Liver (tissue), 3 donors: ENCODE measurements at regions not wholly inside any gene's neighbourhood (a gene's known extent, or its start where the extent isn't known, plus 50 kb on each side); places are given as distances from the start of the nearest gene placed in this dataset.
A peak's percentile ranks its signal among the peaks of the same experiment; 100 is the strongest.

Source experiments
- EGR1 ChIP-seq, 2 donors: IDR thresholded peaks; 2 replicates each; pipeline ENCODE4 v1.6.1; 2016 to 2018; ENCODE audit warnings: antibody characterized with exemption in 2 of 2, low read depth in 2 of 2
- FOXA1 ChIP-seq: IDR thresholded peaks from 2 replicates; pipeline ENCODE4 v1.6.1; 2016; ENCODE audit warnings: antibody characterized with exemption
- GABPA ChIP-seq, 2 donors: IDR thresholded peaks in 1 of 2; conservative IDR thresholded peaks in 1 of 2; 2 replicates each; pipeline ENCODE4 v1.6.1; 2016; ENCODE audit warnings: antibody characterized with exemption in 2 of 2, mild to moderate bottlenecking in 1 of 2, moderate library complexity in 1 of 2
- HNF4A ChIP-seq, 2 donors: conservative IDR thresholded peaks; 2 replicates each; pipeline ENCODE4 v1.6.1; 2016; ENCODE audit warnings: antibody characterized with exemption in 2 of 2, mild to moderate bottlenecking in 2 of 2
- JUND ChIP-seq, 2 donors: IDR thresholded peaks; 2 replicates each; pipeline ENCODE4 v1.6.1; 2016; ENCODE audit warnings: antibody characterized with exemption in 2 of 2
- NR2F2 ChIP-seq: IDR thresholded peaks from 2 replicates; pipeline ENCODE4 v1.6.1; 2016; ENCODE audit warnings: antibody characterized with exemption
- REST ChIP-seq: IDR thresholded peaks from 2 replicates; pipeline ENCODE4 v1.6.1; 2016; ENCODE audit warnings: antibody characterized with exemption, mild to moderate bottlenecking
- RXRA ChIP-seq, 2 donors: IDR thresholded peaks; 2 replicates each; pipeline ENCODE4 v1.6.1; 2017 to 2018; ENCODE audit warnings: antibody characterized with exemption in 2 of 2, mild to moderate bottlenecking in 1 of 2
- SP1 ChIP-seq: IDR thresholded peaks from 2 replicates; pipeline ENCODE4 v1.6.1; 2018; ENCODE audit warnings: antibody characterized with exemption, mild to moderate bottlenecking
- TAF1 ChIP-seq: conservative IDR thresholded peaks from 2 replicates; pipeline ENCODE4 v1.6.1; 2016; ENCODE audit warnings: antibody characterized with exemption, mild to moderate bottlenecking
- YY1 ChIP-seq: IDR thresholded peaks from 2 replicates; pipeline ENCODE4 v1.6.1; 2016; ENCODE audit warnings: antibody characterized with exemption, mild to moderate bottlenecking
- TF ChIP-seq, protein P1 (sequence below): fragments of 150-350 bp; IDR thresholded peaks from 2 replicates; pipeline ENCODE4 v1.5.1; 2017; ENCODE audit warnings: improper control_type of control experiment, low read depth, low read length; ENCODE audit not compliant: missing input control
- TF ChIP-seq, protein P2 (sequence below): IDR thresholded peaks from 2 replicates; pipeline ENCODE4 v1.6.1; 2016; ENCODE audit warnings: antibody characterized with exemption
- donor health status: healthy.
- donor health status: healthy.

GRCh38 chr1:172742599-172743500, 83.9 kb downstream of the FASLG start:
- TF ChIP-seq, protein P1, sequence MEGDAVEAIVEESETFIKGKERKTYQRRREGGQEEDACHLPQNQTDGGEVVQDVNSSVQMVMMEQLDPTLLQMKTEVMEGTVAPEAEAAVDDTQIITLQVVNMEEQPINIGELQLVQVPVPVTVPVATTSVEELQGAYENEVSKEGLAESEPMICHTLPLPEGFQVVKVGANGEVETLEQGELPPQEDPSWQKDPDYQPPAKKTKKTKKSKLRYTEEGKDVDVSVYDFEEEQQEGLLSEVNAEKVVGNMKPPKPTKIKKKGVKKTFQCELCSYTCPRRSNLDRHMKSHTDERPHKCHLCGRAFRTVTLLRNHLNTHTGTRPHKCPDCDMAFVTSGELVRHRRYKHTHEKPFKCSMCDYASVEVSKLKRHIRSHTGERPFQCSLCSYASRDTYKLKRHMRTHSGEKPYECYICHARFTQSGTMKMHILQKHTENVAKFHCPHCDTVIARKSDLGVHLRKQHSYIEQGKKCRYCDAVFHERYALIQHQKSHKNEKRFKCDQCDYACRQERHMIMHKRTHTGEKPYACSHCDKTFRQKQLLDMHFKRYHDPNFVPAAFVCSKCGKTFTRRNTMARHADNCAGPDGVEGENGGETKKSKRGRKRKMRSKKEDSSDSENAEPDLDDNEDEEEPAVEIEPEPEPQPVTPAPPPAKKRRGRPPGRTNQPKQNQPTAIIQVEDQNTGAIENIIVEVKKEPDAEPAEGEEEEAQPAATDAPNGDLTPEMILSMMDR, result peak; percentile 67
- no peak for TF ChIP-seq GABPA (IDR thresholded peaks at IDR 0.05 in 1 of 2, conservative IDR thresholded peaks at IDR 0.05 in 1 of 2)
- TF ChIP-seq, protein P2, sequence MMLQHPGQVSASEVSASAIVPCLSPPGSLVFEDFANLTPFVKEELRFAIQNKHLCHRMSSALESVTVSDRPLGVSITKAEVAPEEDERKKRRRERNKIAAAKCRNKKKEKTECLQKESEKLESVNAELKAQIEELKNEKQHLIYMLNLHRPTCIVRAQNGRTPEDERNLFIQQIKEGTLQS, result no peak
- no peak for TF ChIP-seq RXRA (IDR thresholded peaks at IDR 0.05)
- no peak for TF ChIP-seq FOXA1
- TF ChIP-seq TAF1, result no peak
- TF ChIP-seq REST, result no peak
- TF ChIP-seq SP1, result no peak
- TF ChIP-seq JUND (IDR thresholded peaks at IDR 0.05), result no peak
- TF ChIP-seq YY1, result no peak
- no peak for TF ChIP-seq NR2F2
- TF ChIP-seq EGR1 (IDR thresholded peaks at IDR 0.05; ENCODE audit: low read depth in 2 of 2), result no peak
- TF ChIP-seq HNF4A (conservative IDR thresholded peaks at IDR 0.05), result no peak
